GM12874 (cell line): ENCODE measurements at regions not wholly inside any gene's neighbourhood (a gene's known extent, or its start where the extent isn't known, plus 50 kb on each side); places are given as distances from the start of the nearest gene placed in this dataset.
A peak's percentile ranks its signal among the peaks of the same experiment; 100 is the strongest.

Experiments
- TF ChIP-seq, protein P1 (sequence below): IDR thresholded peaks from 2 replicates; pipeline ENCODE4 v1.5.1; 2011; ENCODE audit warnings: low read depth, mild to moderate bottlenecking, control low read depth, low read length, moderate library complexity; ENCODE audit not compliant: insufficient read depth

DNA sequence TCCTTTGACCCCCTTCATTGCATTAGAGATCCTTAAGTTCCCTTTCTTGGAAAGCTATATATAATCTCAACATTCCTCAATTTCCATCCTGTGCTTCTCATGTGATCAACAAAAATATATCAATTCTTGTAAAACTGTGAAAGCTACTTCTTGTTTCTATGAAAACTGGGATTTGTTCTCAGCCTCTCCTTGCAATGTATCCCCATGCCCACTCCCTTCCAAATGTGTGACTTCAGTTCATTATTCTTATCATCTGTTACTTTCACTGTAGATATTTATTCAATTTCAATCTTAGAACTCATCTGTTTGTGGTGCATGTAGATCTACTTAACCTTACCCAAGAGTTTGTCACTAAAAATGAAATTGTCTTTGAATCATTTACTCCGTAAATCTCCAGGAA, 260.6 kb downstream of the HIVEP2 start:
- TF ChIP-seq, protein P1, sequence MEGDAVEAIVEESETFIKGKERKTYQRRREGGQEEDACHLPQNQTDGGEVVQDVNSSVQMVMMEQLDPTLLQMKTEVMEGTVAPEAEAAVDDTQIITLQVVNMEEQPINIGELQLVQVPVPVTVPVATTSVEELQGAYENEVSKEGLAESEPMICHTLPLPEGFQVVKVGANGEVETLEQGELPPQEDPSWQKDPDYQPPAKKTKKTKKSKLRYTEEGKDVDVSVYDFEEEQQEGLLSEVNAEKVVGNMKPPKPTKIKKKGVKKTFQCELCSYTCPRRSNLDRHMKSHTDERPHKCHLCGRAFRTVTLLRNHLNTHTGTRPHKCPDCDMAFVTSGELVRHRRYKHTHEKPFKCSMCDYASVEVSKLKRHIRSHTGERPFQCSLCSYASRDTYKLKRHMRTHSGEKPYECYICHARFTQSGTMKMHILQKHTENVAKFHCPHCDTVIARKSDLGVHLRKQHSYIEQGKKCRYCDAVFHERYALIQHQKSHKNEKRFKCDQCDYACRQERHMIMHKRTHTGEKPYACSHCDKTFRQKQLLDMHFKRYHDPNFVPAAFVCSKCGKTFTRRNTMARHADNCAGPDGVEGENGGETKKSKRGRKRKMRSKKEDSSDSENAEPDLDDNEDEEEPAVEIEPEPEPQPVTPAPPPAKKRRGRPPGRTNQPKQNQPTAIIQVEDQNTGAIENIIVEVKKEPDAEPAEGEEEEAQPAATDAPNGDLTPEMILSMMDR = no peak

DNA sequence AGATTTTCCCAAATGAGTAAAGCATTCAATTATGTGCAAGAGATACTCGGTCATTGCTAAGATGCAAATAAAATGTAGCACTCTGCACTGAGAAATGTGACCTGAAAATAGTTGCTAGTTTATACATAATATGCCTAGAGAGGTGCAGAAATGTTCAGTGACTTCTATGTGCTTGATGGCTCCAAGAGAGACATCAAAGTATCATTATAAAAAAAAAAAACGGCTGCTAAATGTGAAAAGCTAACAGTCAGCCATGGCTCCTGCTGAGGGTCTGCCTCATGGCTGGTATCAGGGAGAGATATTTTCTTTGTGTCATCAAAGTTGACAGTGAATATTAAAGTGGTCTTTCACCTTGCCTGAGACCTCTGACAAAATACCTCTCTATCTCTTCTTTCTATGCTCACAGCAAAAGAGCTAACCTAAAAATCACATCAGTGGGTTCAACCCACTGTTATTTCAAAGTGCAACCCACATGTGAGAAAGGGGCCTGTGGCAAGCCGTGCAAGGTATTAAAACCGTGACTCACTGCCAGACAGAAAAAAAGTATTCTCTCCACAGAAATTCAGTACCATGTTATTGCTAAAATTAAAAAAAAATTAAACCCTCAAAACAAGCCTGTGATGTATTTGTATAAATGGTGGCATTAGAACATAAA, 259.0 kb downstream of the HIVEP2 start:
- TF ChIP-seq, protein P1 = no peak

DNA sequence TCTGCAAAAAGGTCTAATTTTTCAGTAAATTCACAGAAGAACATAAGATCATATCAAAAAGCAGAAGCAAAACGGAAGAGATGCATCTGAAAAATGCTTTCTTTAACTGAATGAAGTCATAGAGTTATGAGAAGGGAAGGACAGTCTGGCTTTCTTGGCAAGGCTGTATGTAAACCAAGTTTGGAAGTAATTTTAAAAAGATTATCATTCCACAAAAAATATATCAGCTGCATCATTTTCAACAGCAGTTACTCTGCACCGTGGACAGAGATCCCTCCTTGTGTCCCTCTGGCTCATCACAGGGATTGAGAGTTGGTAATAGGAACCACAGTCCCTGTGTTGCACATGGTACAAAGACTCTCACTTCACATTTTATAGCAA, 258.5 kb downstream of the HIVEP2 start:
- TF ChIP-seq, protein P1 = no peak

DNA sequence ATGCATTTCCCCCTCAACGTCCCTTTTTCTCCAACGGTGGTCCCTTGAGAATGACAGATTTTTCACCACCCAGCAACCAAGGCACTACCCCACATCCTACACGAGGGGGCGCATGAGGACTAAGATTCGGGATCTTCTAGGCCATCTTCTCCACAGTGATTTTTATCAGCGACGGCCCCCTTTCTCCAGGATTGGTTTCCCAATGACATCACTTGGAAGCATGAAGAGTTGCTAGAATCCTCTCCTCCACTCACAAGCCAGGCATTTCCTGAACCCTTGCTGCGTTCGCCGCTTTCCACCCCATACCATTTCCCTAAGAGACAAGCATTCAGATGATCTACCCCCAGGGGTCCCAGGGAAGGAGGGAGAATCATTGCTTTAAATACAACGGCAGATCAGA, 252.0 kb downstream of the HIVEP2 start:
- TF ChIP-seq, protein P1 = peak; percentile 86

DNA sequence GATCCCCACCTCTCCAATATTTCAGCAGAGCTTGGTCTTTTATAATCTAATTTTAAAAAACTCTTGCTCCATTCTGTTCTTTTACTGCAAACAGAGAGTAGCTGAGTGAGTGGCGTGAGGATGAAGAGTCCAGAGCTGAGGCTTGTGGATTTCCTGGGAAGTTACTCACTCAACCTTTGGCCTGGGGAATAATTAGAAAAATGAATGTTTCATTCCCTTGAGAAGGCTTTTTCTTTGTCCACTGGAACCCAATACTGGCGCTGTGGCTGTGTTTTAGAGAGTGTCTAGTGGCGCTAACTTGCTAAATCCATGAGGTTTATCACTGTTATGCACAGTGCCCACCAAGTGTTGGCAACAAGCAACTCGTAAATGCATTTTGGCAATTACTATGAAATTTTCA, 251.5 kb downstream of the HIVEP2 start:
- TF ChIP-seq, protein P1 = no peak

DNA sequence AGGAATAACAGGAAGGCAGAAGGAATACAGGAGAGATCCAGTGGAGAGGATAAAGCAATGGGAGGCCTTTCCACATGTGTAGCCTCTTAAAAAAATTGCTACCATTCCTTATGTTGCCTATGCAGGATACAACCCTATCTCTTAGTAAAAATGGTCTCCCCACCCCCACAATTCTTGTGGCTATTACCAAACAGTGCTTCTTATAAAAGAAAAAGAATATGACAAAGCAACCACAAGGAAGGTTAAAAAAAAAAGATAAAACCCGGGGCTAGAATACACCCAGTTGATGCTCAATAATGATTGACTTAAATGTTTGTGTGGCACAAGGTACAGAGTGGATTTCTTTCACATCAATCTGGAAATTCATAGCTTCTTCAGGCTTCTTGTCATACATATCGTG, 250.9 kb downstream of the HIVEP2 start:
- TF ChIP-seq, protein P1 = no peak

DNA sequence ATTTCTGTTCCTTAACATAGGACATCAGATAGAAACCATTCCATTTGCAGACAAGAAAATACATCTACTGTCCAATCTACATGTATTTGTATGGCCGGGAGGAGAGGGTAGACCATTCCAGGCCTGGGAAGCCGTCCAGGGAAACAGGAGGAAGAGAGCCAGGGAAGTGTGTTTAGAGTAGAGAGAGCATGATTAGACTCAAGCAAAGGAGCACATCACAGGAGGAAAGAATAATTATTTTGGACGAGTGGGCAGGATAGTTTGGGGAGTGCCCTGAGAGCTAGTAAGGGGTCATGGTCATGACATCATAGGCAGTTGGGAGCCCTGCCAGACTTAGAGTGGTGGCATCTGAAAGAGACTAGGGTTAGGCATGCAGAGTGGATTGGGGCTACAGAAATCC, 250.0 kb downstream of the HIVEP2 start:
- TF ChIP-seq, protein P1 = no peak
